ENCODE measurements at regions not wholly inside any gene's neighbourhood (a gene's known extent, or its start where the extent isn't known, plus 50 kb on each side); places are given as distances from the start of the nearest gene placed in this dataset.

GRCh38 chr13:95440441-95441088 lies 112.0 kb upstream of the CLDN10 start (continued):
- TF ChIP-seq THRAP3 (IDR thresholded peaks at IDR 0.05; ENCODE audit: borderline replicate concordance) (no peak), RHOXF2B (CRISPR knock-in tag; conservative IDR thresholded peaks at IDR 0.05) (no peak), TAF7 (tag; IDR thresholded peaks at IDR 0.05) (no peak), KLF16 (IDR thresholded peaks at IDR 0.05) (no peak), PTTG1 (tag; IDR thresholded peaks at IDR 0.05; ENCODE audit: low read depth) (peak; percentile 47; the same call in 1 of the 2 replicates), XRCC4 (IDR thresholded peaks at IDR 0.05; ENCODE audit: extremely low read depth, insufficient read depth, insufficient read length) (no peak), KDM4B (IDR thresholded peaks at IDR 0.05; ENCODE audit: borderline replicate concordance in 2 of 2, low read depth in 1 of 2) (no peak), ZNF780A (CRISPR knock-in tag; IDR thresholded peaks at IDR 0.05) (no peak), ZNF717 (CRISPR knock-in tag; IDR thresholded peaks at IDR 0.05) (no peak), U2AF2 (optimal IDR thresholded peaks at IDR 0.05; ENCODE audit: low read depth, low read length) (no peak), CSDE1 (IDR thresholded peaks at IDR 0.05) (no peak), HNRNPK (IDR thresholded peaks at IDR 0.05; ENCODE audit: low read depth, low read length, poor library complexity, severe bottlenecking) (no peak), SLC30A9 (CRISPR knock-in tag; IDR thresholded peaks at IDR 0.05) (no peak), HEY1 (CRISPR knock-in tag; IDR thresholded peaks at IDR 0.05; ENCODE audit: borderline replicate concordance) (no peak), EP300 (IDR thresholded peaks at IDR 0.05; ENCODE audit: low read length) (peak; percentile 10; the same call in 1 of the 2 replicates), ARID1B (IDR thresholded peaks at IDR 0.05) (0 out of 2 replicates have a peak, but pooled peaks have one; percentile 25), ATF1 (CRISPR knock-in tag; IDR thresholded peaks at IDR 0.05) (no peak), ATF1 (tag; IDR thresholded peaks at IDR 0.05) (no peak), OTX1 (CRISPR knock-in tag; IDR thresholded peaks at IDR 0.05) (no peak), KLF6 (CRISPR knock-in tag; IDR thresholded peaks at IDR 0.05; ENCODE audit: borderline replicate concordance) (no peak), SRSF9 (IDR thresholded peaks at IDR 0.05; ENCODE audit: borderline replicate concordance, low read depth, low read length) (no peak), TCFL5 (CRISPR knock-in tag; conservative IDR thresholded peaks at IDR 0.05) (no peak), POLR3A (IDR thresholded peaks at IDR 0.05; ENCODE audit: borderline replicate concordance, extremely low read depth, insufficient read depth, insufficient read length) (no peak), NFE2L1 (tag; IDR thresholded peaks at IDR 0.05; ENCODE audit: borderline replicate concordance, low read depth) (no peak), SMAD1 (IDR thresholded peaks at IDR 0.05; ENCODE audit: low read depth, low read length, partially characterized antibody) (no peak), TRIM28 (IDR thresholded peaks at IDR 0.05) (no peak), CXXC5 (CRISPR knock-in tag; IDR thresholded peaks at IDR 0.05) (no peak), CHCHD3 (CRISPR knock-in tag; IDR thresholded peaks at IDR 0.05) (no peak), SMAD4 (CRISPR knock-in tag; conservative IDR thresholded peaks at IDR 0.05) (peak; percentile 49; the same call in 1 of the 2 replicates)
- TF ChIP-seq, protein P1, sequence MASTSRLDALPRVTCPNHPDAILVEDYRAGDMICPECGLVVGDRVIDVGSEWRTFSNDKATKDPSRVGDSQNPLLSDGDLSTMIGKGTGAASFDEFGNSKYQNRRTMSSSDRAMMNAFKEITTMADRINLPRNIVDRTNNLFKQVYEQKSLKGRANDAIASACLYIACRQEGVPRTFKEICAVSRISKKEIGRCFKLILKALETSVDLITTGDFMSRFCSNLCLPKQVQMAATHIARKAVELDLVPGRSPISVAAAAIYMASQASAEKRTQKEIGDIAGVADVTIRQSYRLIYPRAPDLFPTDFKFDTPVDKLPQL (IDR thresholded peaks at IDR 0.05; ENCODE audit: extremely low read depth, insufficient read length): no peak
